ENCODE measurements at regions not wholly inside any gene's neighbourhood (a gene's known extent, or its start where the extent isn't known, plus 50 kb on each side); places are given as distances from the start of the nearest gene placed in this dataset.

- H3K4me3 ChIP-seq (ENCODE audit: control insufficient read depth, low read depth, low read length) = no peak overlapping the region
- peak; percentile 11 for DNase-seq (ENCODE audit: low read depth)
- no peak for TF ChIP-seq CTCF (IDR thresholded peaks at IDR 0.05; ENCODE audit: control insufficient read depth, insufficient read depth, low read depth, low read length, missing control alignments)
These were observed 1162.2 kb downstream of the BRD1 start for GRCh38 chr22:48665311-48665995.

GRCh38 chr22:48664586-48664985 lies 1163.1 kb downstream of the BRD1 start:
- no peak for TF ChIP-seq CTCF (IDR thresholded peaks at IDR 0.05; ENCODE audit: control insufficient read depth, insufficient read depth, low read depth, low read length, missing control alignments)
- DNase-seq (ENCODE audit: low read depth) = no peak
- H3K4me3 ChIP-seq (ENCODE audit: control insufficient read depth, low read depth, low read length) = no peak overlapping the region

- no peak for DNase-seq (ENCODE audit: low read depth)
- TF ChIP-seq CTCF (IDR thresholded peaks at IDR 0.05; ENCODE audit: control insufficient read depth, insufficient read depth, low read depth, low read length, missing control alignments) = no peak
- H3K4me3 ChIP-seq (ENCODE audit: control insufficient read depth, low read depth, low read length) = no peak overlapping the region
These were observed 1164.4 kb downstream of the BRD1 start for GRCh38 chr22:48663297-48663696.

GRCh38 chr22:48662476-48663135 lies 1165.1 kb downstream of the BRD1 start:
- no peak for DNase-seq (ENCODE audit: low read depth)
- TF ChIP-seq CTCF (IDR thresholded peaks at IDR 0.05; ENCODE audit: control insufficient read depth, insufficient read depth, low read depth, low read length, missing control alignments) = no peak
- H3K4me3 ChIP-seq (ENCODE audit: control insufficient read depth, low read depth, low read length) = no peak overlapping the region

GRCh38 chr22:48661984-48662383 lies 1165.7 kb downstream of the BRD1 start:
- no peak for TF ChIP-seq CTCF (IDR thresholded peaks at IDR 0.05; ENCODE audit: control insufficient read depth, insufficient read depth, low read depth, low read length, missing control alignments)
- no peak for DNase-seq (ENCODE audit: low read depth)
- H3K4me3 ChIP-seq (ENCODE audit: control insufficient read depth, low read depth, low read length) = no peak overlapping the region

- TF ChIP-seq CTCF (IDR thresholded peaks at IDR 0.05; ENCODE audit: control insufficient read depth, insufficient read depth, low read depth, low read length, missing control alignments) = no peak
- H3K4me3 ChIP-seq (ENCODE audit: control insufficient read depth, low read depth, low read length) = no peak overlapping the region
- no peak for DNase-seq (ENCODE audit: low read depth)
These were observed 1166.6 kb downstream of the BRD1 start for GRCh38 chr22:48660790-48661740.

Data from AG09309 (cell line).